Natural killer cell (primary cell): ENCODE measurements at regions not wholly inside any gene's neighbourhood (a gene's known extent, or its start where the extent isn't known, plus 50 kb on each side); places are given as distances from the start of the nearest gene placed in this dataset.
"Not testable (repeated sequence)": the region's sequence is repeated elsewhere in the genome, so short reads cannot be mapped to it uniquely, and the experiment has no call there.

Experiments used
- ATAC-seq, 3 donors: fragments of 150-1000 bp in 2 of 3; fragments of 200-7000 bp in 1 of 3; cut with Tn5 transposase; 1 replicate in 1 of 3; 2 replicates in 2 of 3; pipeline ENCODE4 v1.10.0; 2021; ENCODE audit warnings: mild to moderate bottlenecking in 2 of 3, moderate library complexity in 2 of 3
- DNase-seq, 2 donors: peaks; one replicate each; pipeline versions ENCODE4 v3.0.0 to v3.0.0-alpha.2; 2013 to 2021; ENCODE audit warnings: mixed read lengths in 1 of 2
- H3K27ac ChIP-seq: one replicate; pipeline ENCODE4 v1.5.1; 2013; ENCODE audit warnings: mild to moderate bottlenecking, low read length
- H3K27me3 ChIP-seq: one replicate; pipeline ENCODE4 v1.6.1; 2013; ENCODE audit warnings: low read length; ENCODE audit not compliant: control insufficient read depth, insufficient read depth
- H3K36me3 ChIP-seq: one replicate; pipeline ENCODE4 v1.6.1; 2013; ENCODE audit warnings: low read length; ENCODE audit not compliant: control insufficient read depth, insufficient read depth
- H3K4me1 ChIP-seq: one replicate; pipeline ENCODE4 v1.6.1; 2013; ENCODE audit warnings: low read length; ENCODE audit not compliant: control insufficient read depth, insufficient read depth
- H3K4me3 ChIP-seq: one replicate; pipeline ENCODE4 v1.5.1; 2013; ENCODE audit warnings: low read length
- H3K9me3 ChIP-seq: one replicate; pipeline ENCODE4 v1.6.1; 2013; ENCODE audit warnings: low read length; ENCODE audit not compliant: control insufficient read depth, insufficient read depth
- H3K27ac Mint-ChIP-seq, 2 donors: one replicate each; pipeline ENCODE4 v1.8.0; 2022; ENCODE audit warnings: mild to moderate bottlenecking in 2 of 2, mixed read lengths in 2 of 2, moderate library complexity in 1 of 2
- H3K27me3 Mint-ChIP-seq, 2 donors: one replicate each; pipeline ENCODE4 v1.8.0; 2022; ENCODE audit warnings: low read depth in 2 of 2, mixed read lengths in 2 of 2
- H3K36me3 Mint-ChIP-seq: one replicate; pipeline ENCODE4 v1.8.0; 2022; ENCODE audit warnings: mixed read lengths
- H3K4me1 Mint-ChIP-seq, 2 donors: one replicate each; pipeline ENCODE4 v1.8.0; 2022; ENCODE audit warnings: mixed read lengths in 2 of 2
- H3K4me3 Mint-ChIP-seq: one replicate; pipeline ENCODE4 v1.8.0; 2022; ENCODE audit warnings: mild to moderate bottlenecking, moderate library complexity, mixed read lengths
- H3K9me3 Mint-ChIP-seq, 2 donors: one replicate each; pipeline ENCODE4 v1.8.0; 2022; ENCODE audit warnings: mixed read lengths in 2 of 2
- CTCF ChIP-seq: fragments of 200-600 bp; IDR thresholded peaks from one replicate; pipeline ENCODE4 v1.8.0; 2022; ENCODE audit warnings: antibody characterized with exemption
- WGBS: methylation state at CpG from one replicate; pipeline ENCODE4 v1.1.7; 2013; ENCODE audit warnings: missing lambda C conversion rate; ENCODE audit not compliant: insufficient coverage; 5-methylcytosine and 5-hydroxymethylcytosine counted together
- intact Hi-C: fragments of 100-400 bp; cut with micrococcal nuclease; formaldehyde crosslinking; loops from one replicate; pipeline ENCODE4 v1.14.2; 2022

- no peak overlapping the region for H3K27ac ChIP-seq
- no peaks in the 10 kb centered on the region for H3K27me3 ChIP-seq
- DNase-seq (no peak), ATAC-seq (no peak)
- peaks cover 15 to 31% of the 10 kb centered on the region in 2 donors for H3K9me3 Mint-ChIP-seq
- H3K4me1 ChIP-seq, result no peaks in the 10 kb centered on the region
- intact Hi-C loops, result no loop called here
- no peaks in the 10 kb centered on the region for H3K36me3 ChIP-seq
- H3K4me1 Mint-ChIP-seq, result no peaks in the 10 kb centered on the region
- TF ChIP-seq CTCF, result no peak
- H3K4me3 ChIP-seq, result no peak overlapping the region
- WGBS, result no CpG with 5 or more reads among the region's 1 CpG
- no peak overlapping the region for H3K27ac Mint-ChIP-seq
- no peak overlapping the region for H3K4me3 Mint-ChIP-seq
- H3K36me3 Mint-ChIP-seq, result peaks cover 2% of the 10 kb centered on the region
- H3K9me3 ChIP-seq, result no peaks in the 10 kb centered on the region
- no peaks in the 10 kb centered on the region for H3K27me3 Mint-ChIP-seq
Observed at GRCh38 chr6:92231171-92231701, 1188.1 kb downstream of the EPHA7 start.

- WGBS, result 100% methylated on average over 4 of the region's 4 CpGs
- ATAC-seq, result not testable (repeated sequence)
Observed at GRCh38 chr6:92219987-92220386, 1199.4 kb downstream of the EPHA7 start.

DNA sequence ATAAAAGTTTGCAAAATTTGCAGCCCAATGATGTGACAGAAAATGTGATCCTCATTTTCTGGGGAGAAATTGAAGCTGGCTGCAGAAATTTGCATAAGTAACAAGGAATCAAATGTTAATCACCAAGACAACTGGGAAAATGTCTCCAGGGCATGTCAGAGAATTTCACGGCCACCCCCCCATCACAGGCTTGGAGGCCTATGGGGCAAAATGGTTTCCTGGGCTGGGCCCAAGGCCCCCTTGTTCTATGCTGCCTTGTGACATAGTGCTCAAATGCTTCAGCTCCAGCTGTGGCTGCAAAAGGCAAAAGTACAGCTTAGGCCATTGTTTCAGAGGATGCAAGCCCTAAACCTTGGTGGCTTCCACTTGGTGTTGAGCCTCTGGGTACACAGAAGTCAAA is 1202.6 kb downstream of the EPHA7 start:
- intact Hi-C loops, result no loop called here
- peaks cover 13 to 21% of the 10 kb centered on the region in 2 donors for H3K9me3 Mint-ChIP-seq
- no peaks in the 10 kb centered on the region for H3K4me1 ChIP-seq
- H3K4me3 ChIP-seq, result no peak overlapping the region
- H3K4me3 Mint-ChIP-seq, result no peak overlapping the region
- H3K27ac ChIP-seq, result no peak overlapping the region
- no peaks in the 10 kb centered on the region for H3K4me1 Mint-ChIP-seq
- peaks cover 9% of the 10 kb centered on the region for H3K9me3 ChIP-seq
- ATAC-seq (no peak), DNase-seq (no peak)
- no peaks in the 10 kb centered on the region for H3K36me3 ChIP-seq
- H3K27me3 ChIP-seq, result no peaks in the 10 kb centered on the region
- TF ChIP-seq CTCF, result no peak
- no peak overlapping the region for H3K27ac Mint-ChIP-seq
- no peaks in the 10 kb centered on the region for H3K27me3 Mint-ChIP-seq
- WGBS, result 95% methylated on average over 1 of the region's 1 CpG
- peaks cover 16% of the 10 kb centered on the region for H3K36me3 Mint-ChIP-seq

More at GRCh38 chr6:92219987-92220386, 1199.4 kb downstream of the EPHA7 start:
- H3K4me3 Mint-ChIP-seq, H3K4me1 ChIP-seq, H3K36me3 ChIP-seq, H3K27ac ChIP-seq, H3K4me1 Mint-ChIP-seq, H3K27ac Mint-ChIP-seq, intact Hi-C loops, H3K27me3 ChIP-seq, DNase-seq, H3K9me3 ChIP-seq, H3K27me3 Mint-ChIP-seq, H3K4me3 ChIP-seq: not testable (repeated sequence)
- H3K36me3 Mint-ChIP-seq, result peaks cover 11% of the 10 kb centered on the region
- peaks cover 10 to 14% of the 10 kb centered on the region in 2 donors for H3K9me3 Mint-ChIP-seq

DNA sequence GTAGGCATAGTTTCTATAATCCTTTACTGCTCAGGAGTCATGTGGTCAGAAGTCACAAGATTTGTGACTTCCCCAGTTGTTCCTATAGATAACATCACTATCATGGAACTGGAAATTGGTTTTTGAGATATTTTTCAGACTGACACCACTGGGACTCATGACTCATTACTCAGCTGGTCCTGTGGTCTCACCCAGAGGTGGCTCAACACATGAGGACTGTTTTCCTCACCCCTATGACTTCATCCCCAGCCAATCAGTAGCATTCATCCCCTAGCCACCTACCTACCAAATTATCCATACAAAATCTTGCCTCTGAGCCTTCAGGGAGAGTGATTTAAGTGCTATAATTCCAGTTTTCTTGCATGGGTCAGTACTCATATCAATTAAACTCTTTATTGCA is 1217.7 kb downstream of the EPHA7 start:
- intact Hi-C loops, result no loop called here
- H3K4me1 ChIP-seq, result no peaks in the 10 kb centered on the region
- no peaks in the 10 kb centered on the region for H3K4me1 Mint-ChIP-seq
- DNase-seq (no peak), ATAC-seq (no peak)
- no peak overlapping the region for H3K27ac ChIP-seq
- no peak overlapping the region for H3K27ac Mint-ChIP-seq
- H3K36me3 ChIP-seq, result no peaks in the 10 kb centered on the region
- H3K27me3 Mint-ChIP-seq, result no peaks in the 10 kb centered on the region
- no peak for TF ChIP-seq CTCF
- H3K4me3 ChIP-seq, result no peak overlapping the region
- peaks cover 13 to 14% of the 10 kb centered on the region in 2 donors for H3K9me3 Mint-ChIP-seq
- no peaks in the 10 kb centered on the region for H3K36me3 Mint-ChIP-seq
- H3K9me3 ChIP-seq, result no peaks in the 10 kb centered on the region
- no peaks in the 10 kb centered on the region for H3K27me3 ChIP-seq
- no peak overlapping the region for H3K4me3 Mint-ChIP-seq
